Activated CD4-positive, alpha-beta memory T cell treated with anti-CD3 and anti-CD28 coated beads for 36 hours (primary cell): ENCODE measurements at regions not wholly inside any gene's neighbourhood (a gene's known extent, or its start where the extent isn't known, plus 50 kb on each side); places are given as distances from the start of the nearest gene placed in this dataset.
A peak's percentile ranks its signal among the peaks of the same experiment; 100 is the strongest.
"Not testable (repeated sequence)": the region's sequence is repeated elsewhere in the genome, so short reads cannot be mapped to it uniquely, and the experiment has no call there.

Source experiments
- CTCF ChIA-PET: fragments of 350-600 bp; sonication (Branson Sonifier 250); formaldehyde crosslinking; loops from one replicate; lab custom pipeline; 2021; ENCODE audit warnings: antibody characterized with exemption, inconsistent platforms; lab: Charles Lee
- POLR2A ChIA-PET: fragments of 350-600 bp; sonication (Branson Sonifier 250); formaldehyde crosslinking; loops from one replicate; lab custom pipeline; 2021; ENCODE audit warnings: antibody characterized with exemption; lab: Charles Lee
- DNase-seq: peaks from one replicate; pipeline ENCODE4 v3.0.0-alpha.2; 2020
- H3K27ac Mint-ChIP-seq: one replicate; pipeline ENCODE4 v1.8.0; 2021; ENCODE audit warnings: mixed read lengths
- H3K27me3 Mint-ChIP-seq: one replicate; pipeline ENCODE4 v1.8.0; 2021; ENCODE audit warnings: mixed read lengths
- H3K36me3 Mint-ChIP-seq: one replicate; pipeline ENCODE4 v1.8.0; 2021; ENCODE audit warnings: mixed read lengths
- H3K4me1 Mint-ChIP-seq: one replicate; pipeline ENCODE4 v1.8.0; 2021; ENCODE audit warnings: low read depth, mixed read lengths
- H3K4me3 Mint-ChIP-seq: one replicate; pipeline ENCODE4 v1.8.0; 2021; ENCODE audit warnings: mild to moderate bottlenecking, mixed read lengths
- H3K9me3 Mint-ChIP-seq: one replicate; pipeline ENCODE4 v1.8.0; 2021; ENCODE audit warnings: mixed read lengths
- intact Hi-C: fragments of 100-400 bp; cut with micrococcal nuclease; formaldehyde crosslinking; loops from one replicate; pipeline ENCODE4 v1.15.1; 2023

DNA sequence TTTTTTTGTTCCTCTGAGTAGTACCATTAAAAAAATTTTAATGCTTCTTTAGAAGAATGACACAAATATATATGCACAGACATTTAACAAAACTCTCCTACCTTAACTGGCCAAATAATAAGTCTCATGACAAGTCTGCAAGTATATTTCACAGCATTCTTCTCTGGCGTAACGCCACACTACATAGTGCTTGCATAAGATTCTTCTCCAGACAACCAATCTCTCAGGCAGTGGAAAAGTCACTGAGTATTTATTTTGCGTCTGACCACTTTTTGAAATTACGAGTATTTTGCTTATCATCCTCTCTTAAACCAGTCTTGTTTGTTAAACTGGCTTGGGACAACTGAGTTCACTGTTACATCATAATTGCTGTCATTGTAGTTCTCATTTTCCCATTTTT, 749.2 kb downstream of the ADCYAP1 start:
- H3K4me3 Mint-ChIP-seq, result no peak overlapping the region
- no peaks in the 10 kb centered on the region for H3K27me3 Mint-ChIP-seq
- no peaks in the 10 kb centered on the region for H3K9me3 Mint-ChIP-seq
- H3K4me1 Mint-ChIP-seq, result no peaks in the 10 kb centered on the region
- intact Hi-C loops, result no loop called here
- no peaks in the 10 kb centered on the region for H3K36me3 Mint-ChIP-seq
- POLR2A ChIA-PET, result no interaction called here
- H3K27ac Mint-ChIP-seq, result no peak overlapping the region
- no peak for DNase-seq
- CTCF ChIA-PET, result no interaction called here

DNA sequence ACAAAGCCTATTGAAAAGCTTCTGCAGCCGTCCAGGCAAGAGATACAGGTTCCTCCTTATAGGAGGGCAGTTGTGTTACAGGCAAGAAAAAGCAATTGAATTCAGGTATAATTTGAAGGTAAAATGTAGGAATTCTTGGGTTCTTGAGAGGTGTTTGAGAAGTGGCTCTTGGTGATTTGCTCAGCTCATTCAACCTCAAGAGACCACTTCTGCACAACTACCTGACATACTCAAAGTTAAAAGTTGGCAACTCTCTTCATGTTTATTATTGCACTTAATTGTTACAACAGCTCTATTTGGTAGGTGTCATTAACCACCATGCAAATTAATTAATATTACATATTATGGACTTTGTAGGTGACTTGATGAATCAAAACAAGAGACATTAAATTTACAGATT, 753.2 kb downstream of the ADCYAP1 start:
- no peaks in the 10 kb centered on the region for H3K36me3 Mint-ChIP-seq
- no peaks in the 10 kb centered on the region for H3K4me1 Mint-ChIP-seq
- no peak for DNase-seq
- no peak overlapping the region for H3K27ac Mint-ChIP-seq
- CTCF ChIA-PET, result interaction anchor here (0.6 kb wide), 1 partner anchor 1993 kb away, joined by 3 read pairs; no protein-coding TSS in a partner anchor
- intact Hi-C loops, result no loop called here
- POLR2A ChIA-PET, result no interaction called here
- no peaks in the 10 kb centered on the region for H3K9me3 Mint-ChIP-seq
- no peak overlapping the region for H3K4me3 Mint-ChIP-seq
- H3K27me3 Mint-ChIP-seq, result no peaks in the 10 kb centered on the region

DNA sequence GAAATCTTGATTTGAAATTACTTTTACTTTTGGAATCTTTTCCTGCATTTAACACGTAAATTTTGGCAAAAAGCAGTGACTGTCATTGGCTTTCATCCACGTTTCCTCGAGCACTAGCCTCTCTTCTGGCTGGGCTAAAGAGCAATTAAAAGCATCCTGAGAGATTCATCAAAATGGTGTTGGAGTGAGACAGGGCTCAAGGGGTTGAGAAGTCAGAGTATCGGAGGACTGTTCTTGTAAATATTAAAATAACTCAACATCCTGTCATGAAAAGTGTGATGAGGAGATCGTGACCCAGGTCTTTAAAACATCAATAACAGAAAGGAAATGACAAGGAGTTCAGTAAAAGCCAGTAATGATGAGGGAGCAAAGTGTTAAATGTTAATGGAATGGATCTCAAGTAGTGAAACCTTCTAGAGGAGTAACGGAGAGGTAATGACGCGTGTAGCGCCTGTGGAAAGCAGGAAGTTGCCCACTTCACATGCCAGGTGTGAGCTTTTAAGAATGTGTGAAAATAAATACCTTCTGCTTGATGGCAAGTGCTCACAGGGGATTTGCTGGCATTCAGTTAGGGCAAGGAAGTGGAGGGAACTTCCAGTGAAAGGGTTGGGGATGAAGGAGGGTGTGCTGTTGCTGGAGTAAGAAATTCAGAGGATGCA, 754.4 kb downstream of the ADCYAP1 start:
- no peak for DNase-seq
- ChIA-PET CTCF (no interaction called here), POLR2A (no interaction called here)
- H3K27ac Mint-ChIP-seq, result no peak overlapping the region
- intact Hi-C loops, result no loop called here
- no peaks in the 10 kb centered on the region for H3K9me3 Mint-ChIP-seq
- H3K4me1 Mint-ChIP-seq, result no peaks in the 10 kb centered on the region
- H3K36me3 Mint-ChIP-seq, result no peaks in the 10 kb centered on the region
- no peaks in the 10 kb centered on the region for H3K27me3 Mint-ChIP-seq
- no peak overlapping the region for H3K4me3 Mint-ChIP-seq

DNA sequence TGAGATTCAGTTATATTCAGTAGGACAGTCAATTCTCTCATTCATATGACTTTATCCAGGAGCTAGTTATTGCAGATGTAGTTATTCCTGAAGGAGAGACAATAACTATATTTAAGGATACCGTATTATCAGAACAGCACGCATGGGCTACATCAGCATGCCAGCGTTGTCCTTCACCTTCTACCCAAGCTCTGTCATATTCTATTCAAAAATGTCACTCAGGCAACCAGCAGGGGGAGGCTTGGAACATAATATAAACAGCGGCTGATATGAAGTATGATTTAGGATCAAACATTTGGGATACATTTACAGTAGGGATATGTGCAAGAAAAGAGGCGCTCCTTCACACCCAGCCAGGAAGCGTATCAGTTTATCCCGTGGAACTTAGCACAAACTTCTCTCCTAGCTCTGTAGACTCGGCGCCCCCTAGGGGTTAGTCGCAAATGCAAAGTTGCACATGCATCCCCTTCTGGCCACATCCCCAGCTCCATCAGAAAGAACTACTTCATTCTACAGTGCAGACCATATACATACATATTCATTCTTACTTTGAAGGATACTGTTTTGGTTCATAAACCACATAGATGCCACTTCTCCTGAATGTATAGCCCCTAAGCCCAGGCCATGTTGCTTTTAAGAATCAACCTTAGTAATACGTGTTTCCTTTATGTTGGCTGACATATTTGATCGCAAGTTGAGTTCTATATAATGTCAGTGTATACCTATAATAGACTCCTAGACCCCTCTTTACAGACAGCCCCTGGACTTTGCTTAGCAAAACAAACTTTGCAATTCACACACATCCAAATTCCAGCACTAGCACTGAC, 759.4 kb downstream of the ADCYAP1 start:
- no peaks in the 10 kb centered on the region for H3K27me3 Mint-ChIP-seq

DNA sequence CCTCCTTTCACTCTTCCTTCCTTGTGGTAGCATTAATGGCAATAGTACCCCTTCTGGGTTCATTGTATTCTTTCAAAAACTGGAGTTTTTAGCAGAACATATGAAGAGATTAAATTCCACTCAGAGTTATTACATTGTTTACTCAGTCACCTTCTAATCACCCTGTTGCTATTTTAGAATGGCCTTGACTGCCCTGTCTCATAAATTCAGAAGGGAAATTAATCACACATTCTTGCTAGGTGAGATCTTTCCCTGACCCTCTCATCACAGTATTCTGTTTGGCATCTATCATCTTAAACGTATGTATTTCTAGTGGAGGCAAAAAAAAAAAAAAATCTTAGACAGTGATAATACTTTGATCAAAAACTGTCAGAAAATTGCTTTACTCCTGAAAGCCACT, 760.4 kb downstream of the ADCYAP1 start:
- Mint-ChIP-seq H3K9me3 (no peaks in the 10 kb centered on the region), H3K4me3 (no peak overlapping the region), H3K27ac (no peak overlapping the region), H3K4me1 (no peaks in the 10 kb centered on the region), H3K27me3 (no peaks in the 10 kb centered on the region), H3K36me3 (no peaks in the 10 kb centered on the region)
- no peak for DNase-seq
- ChIA-PET CTCF (no interaction called here), POLR2A (no interaction called here)
- intact Hi-C loops, result no loop called here

More for the DNA sequence above, 759.4 kb downstream of the ADCYAP1 start:
- Mint-ChIP-seq H3K36me3 (no peaks in the 10 kb centered on the region), H3K4me1 (no peaks in the 10 kb centered on the region), H3K4me3 (no peak overlapping the region), H3K27ac (no peak overlapping the region), H3K9me3 (no peaks in the 10 kb centered on the region)
- intact Hi-C loops, result no loop called here
- CTCF ChIA-PET, result interaction anchor here (0.9 to 1.6 kb wide), 10 partner anchors 8 to 802 kb away, joined by 3 to 4 read pairs (median 3); no protein-coding TSS in a partner anchor
- POLR2A ChIA-PET, result no interaction called here
- DNase-seq, result peak; percentile 43

DNA sequence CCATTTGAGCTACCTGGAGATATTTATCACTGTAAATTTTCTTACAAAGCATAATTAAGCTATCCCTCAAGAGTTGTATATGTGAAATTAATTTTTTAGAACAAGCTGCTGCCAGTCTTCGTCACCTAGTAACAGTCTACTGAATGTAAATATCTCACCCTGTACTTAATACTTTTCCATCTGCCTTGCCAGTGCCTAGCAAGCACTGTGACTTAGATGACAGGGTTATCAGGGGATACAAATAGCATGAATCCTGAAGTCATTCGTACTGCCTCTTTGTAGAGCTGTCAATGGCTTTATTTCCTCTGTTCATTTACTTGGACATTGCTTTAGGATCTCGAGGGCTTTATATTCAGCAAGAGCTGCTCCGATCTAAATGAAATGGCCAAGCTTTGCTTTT, 763.6 kb downstream of the ADCYAP1 start:
- Mint-ChIP-seq H3K27ac (no peak overlapping the region), H3K4me1 (no peaks in the 10 kb centered on the region), H3K27me3 (no peaks in the 10 kb centered on the region), H3K4me3 (no peak overlapping the region), H3K9me3 (no peaks in the 10 kb centered on the region), H3K36me3 (no peaks in the 10 kb centered on the region)
- CTCF ChIA-PET, result interaction anchor here (0.6 kb wide), 1 partner anchor 15 kb away, joined by 3 read pairs; no protein-coding TSS in a partner anchor
- no peak for DNase-seq
- intact Hi-C loops, result no loop called here
- POLR2A ChIA-PET, result no interaction called here

DNA sequence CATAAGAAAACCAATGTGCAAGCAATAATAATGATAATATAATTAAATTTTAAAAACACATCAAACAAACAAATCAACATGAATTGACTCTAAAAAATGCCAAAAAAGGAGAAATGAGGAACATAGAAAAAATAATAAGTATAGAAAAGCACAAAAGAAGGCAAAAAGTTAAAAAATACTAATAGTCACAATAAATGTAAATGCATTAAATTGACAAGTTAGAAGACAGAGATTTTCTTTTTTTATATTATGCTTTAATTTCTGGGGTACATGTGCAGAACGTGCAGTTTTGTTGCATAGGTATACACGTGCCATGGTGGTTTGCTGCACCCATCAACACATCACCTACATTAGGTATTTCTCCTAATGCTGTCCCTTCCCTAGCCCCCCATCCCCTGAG, 767.0 kb downstream of the ADCYAP1 start:
- H3K27ac Mint-ChIP-seq, POLR2A ChIA-PET, H3K9me3 Mint-ChIP-seq, H3K4me1 Mint-ChIP-seq, H3K27me3 Mint-ChIP-seq, CTCF ChIA-PET, intact Hi-C loops, H3K36me3 Mint-ChIP-seq, H3K4me3 Mint-ChIP-seq, DNase-seq: not testable (repeated sequence)

DNA sequence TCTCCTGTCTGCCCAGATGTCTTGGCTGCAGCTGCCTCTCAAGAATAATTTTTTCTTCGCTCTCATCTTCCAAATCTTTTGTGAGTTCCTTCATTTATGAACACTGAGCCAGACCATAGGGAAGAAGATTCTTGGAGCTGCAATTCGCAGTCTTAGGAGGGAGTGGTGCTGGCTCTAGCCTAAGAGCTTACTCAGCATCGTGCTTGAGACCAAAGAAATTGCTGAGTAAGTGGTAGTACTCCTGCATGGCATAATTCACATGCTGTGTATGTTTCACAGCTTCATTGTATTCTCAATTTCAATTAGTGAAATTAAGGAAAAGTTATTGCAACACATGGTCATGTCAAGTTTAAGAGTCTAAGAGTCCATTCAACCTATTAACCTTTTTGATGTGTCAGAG, 771.7 kb downstream of the ADCYAP1 start:
- Mint-ChIP-seq H3K4me1 (no peaks in the 10 kb centered on the region), H3K27me3 (no peaks in the 10 kb centered on the region)

DNA sequence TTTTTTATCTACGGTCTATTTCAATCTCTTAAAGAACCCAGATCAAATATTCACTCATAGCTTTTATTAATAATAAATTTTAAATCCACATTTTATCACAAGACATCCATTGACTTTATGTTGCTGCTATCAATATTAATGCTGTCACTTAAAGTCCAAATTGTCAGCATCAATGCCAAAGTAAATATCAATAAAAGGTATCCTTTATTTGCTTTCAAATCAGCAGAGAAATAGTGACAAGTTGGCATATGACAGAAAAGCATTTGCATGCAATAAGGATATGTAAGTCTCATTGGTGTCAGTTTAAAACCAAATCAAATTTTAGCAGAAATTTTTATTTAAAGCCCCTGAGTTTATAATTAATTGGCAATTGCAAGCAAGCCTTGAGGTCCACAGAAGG, 775.4 kb downstream of the ADCYAP1 start:
- intact Hi-C loops, result no loop called here

More for the DNA sequence above, 771.7 kb downstream of the ADCYAP1 start:
- Mint-ChIP-seq H3K4me3 (no peak overlapping the region), H3K36me3 (no peaks in the 10 kb centered on the region), H3K27ac (no peak overlapping the region), H3K9me3 (no peaks in the 10 kb centered on the region)
- ChIA-PET POLR2A (no interaction called here), CTCF (interaction anchor here (0.7 kb wide), 1 partner anchor 10 kb away, joined by 3 read pairs; no protein-coding TSS in a partner anchor)
- no peak for DNase-seq
- intact Hi-C loops, result no loop called here

DNA sequence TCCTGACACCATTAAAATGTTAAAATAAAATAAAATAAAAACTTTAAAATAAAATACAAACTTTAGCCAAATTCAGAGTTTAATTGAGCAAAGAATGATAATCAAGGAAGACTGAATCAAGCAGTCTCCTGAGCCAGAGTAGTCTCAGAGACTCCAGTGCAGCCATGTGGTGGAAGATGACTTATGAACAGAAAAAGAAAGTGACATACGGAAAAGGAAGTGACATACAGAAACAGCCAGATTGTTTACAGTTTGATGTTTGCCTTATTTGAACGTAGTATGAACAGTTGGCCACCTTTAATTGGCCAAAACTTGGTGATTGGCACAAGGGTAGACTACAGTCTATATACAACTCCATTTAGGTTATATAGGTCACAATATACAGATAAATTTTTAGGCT, 787.2 kb downstream of the ADCYAP1 start:
- intact Hi-C loops, result no loop called here
- Mint-ChIP-seq H3K36me3 (no peaks in the 10 kb centered on the region), H3K4me1 (no peaks in the 10 kb centered on the region), H3K4me3 (no peak overlapping the region), H3K9me3 (no peaks in the 10 kb centered on the region), H3K27ac (no peak overlapping the region), H3K27me3 (no peaks in the 10 kb centered on the region)
- CTCF ChIA-PET, result interaction anchor here (1.0 kb wide), 1 partner anchor 15 kb away, joined by 3 read pairs; no protein-coding TSS in a partner anchor
- no peak for DNase-seq
- POLR2A ChIA-PET, result no interaction called here

More for the DNA sequence above, 775.4 kb downstream of the ADCYAP1 start:
- ChIA-PET CTCF (no interaction called here), POLR2A (no interaction called here)
- Mint-ChIP-seq H3K9me3 (no peaks in the 10 kb centered on the region), H3K4me1 (no peaks in the 10 kb centered on the region), H3K27me3 (no peaks in the 10 kb centered on the region), H3K27ac (no peak overlapping the region), H3K36me3 (no peaks in the 10 kb centered on the region), H3K4me3 (no peak overlapping the region)
- no peak for DNase-seq

DNA sequence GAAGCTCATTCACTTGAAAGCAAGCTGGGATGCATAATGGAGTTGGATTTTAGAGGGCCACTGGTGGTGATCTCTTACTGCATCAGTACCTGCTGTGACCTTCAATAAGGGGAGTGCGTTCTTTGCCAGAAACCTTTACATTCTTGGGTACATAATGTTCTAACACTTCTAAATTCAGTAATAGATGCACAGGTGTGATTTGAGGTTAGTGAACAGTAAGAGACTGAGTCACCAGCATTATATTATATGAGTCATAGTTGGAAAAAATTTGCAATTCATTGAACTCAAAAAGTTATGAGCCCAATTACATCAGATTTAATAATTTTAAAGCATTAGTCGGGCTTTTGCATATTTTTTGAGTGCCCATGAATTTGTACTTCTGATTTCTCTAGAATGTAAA, 803.3 kb downstream of the ADCYAP1 start:
- Mint-ChIP-seq H3K27ac (no peak overlapping the region), H3K27me3 (no peaks in the 10 kb centered on the region), H3K36me3 (no peaks in the 10 kb centered on the region), H3K4me1 (no peaks in the 10 kb centered on the region), H3K9me3 (peaks cover 1% of the 10 kb centered on the region), H3K4me3 (no peak overlapping the region)
- DNase-seq, result no peak
- ChIA-PET POLR2A (no interaction called here), CTCF (no interaction called here)
- intact Hi-C loops, result no loop called here

DNA sequence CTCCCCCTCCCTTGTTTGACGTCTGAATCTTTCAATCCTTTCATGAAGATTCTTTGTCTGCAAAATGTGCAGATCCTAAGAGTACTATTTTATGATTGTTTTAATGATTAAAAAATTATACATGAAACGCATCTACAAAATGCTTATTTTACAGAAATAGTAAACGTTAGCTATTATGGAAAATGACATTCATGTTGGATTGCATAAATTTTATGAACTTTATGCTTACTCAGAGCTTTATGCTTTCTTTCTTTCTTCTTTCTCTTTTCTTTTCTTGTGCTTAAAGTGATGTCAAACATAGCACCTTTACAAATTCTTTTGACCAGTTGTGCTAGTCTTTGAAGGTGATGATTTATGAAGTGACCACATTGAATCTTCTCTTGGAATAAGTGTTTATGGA, 805.4 kb downstream of the ADCYAP1 start:
- intact Hi-C loops, result loop anchor here (5.0 kb wide), 1 partner anchor 137 kb away; no protein-coding TSS in a partner anchor
- ChIA-PET CTCF (no interaction called here), POLR2A (no interaction called here)
- no peak for DNase-seq
- Mint-ChIP-seq H3K4me3 (no peak overlapping the region), H3K27ac (no peak overlapping the region), H3K27me3 (no peaks in the 10 kb centered on the region), H3K36me3 (no peaks in the 10 kb centered on the region), H3K9me3 (no peaks in the 10 kb centered on the region), H3K4me1 (no peaks in the 10 kb centered on the region)
